ENCODE measurements at regions not wholly inside any gene's neighbourhood (a gene's known extent, or its start where the extent isn't known, plus 50 kb on each side); places are given as distances from the start of the nearest gene placed in this dataset.

DNA sequence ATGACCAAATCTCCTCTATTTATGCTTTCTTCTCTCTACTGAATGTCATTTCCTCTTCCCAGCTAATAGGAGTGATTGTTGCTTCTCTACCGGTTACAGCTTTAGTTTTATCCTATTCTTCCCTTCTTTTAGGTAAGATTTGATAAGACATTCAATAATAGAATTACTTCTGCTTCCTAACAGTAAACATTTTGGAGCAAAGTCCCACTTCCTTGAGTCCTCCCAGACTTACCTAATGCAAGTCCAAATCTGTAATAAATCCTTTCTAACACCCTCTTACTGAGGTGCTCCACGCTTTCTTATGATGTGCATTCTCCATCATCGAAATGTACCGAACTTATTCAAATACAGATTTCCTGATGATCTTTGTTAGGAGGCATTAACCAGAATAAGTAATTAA is 79.2 kb upstream of the GPM6A start:
- no peak overlapping the region for H2AFZ ChIP-seq (ENCODE audit: low read length)
- no peaks in the 10 kb centered on the region for H4K20me1 ChIP-seq (ENCODE audit: insufficient read depth, low read length)
- H3K4me1 ChIP-seq (ENCODE audit: low read length): no peaks in the 10 kb centered on the region
- no peak overlapping the region for H3K9ac ChIP-seq (ENCODE audit: low read length)
- H3K9me3 ChIP-seq (replicated peaks; ENCODE audit: insufficient read depth, low read length): no peaks in the 10 kb centered on the region
- no peak for DNase-seq
- H3F3A ChIP-seq (ENCODE audit: insufficient read depth, low read length): no peaks in the 10 kb centered on the region
- no peaks in the 10 kb centered on the region for H3K36me3 ChIP-seq (replicated peaks; ENCODE audit: insufficient read depth, low read length)
- TF ChIP-seq EZH2phosphoT487 (IDR thresholded peaks at IDR 0.05; ENCODE audit: low read length): no peak
- TF ChIP-seq, protein P1, sequence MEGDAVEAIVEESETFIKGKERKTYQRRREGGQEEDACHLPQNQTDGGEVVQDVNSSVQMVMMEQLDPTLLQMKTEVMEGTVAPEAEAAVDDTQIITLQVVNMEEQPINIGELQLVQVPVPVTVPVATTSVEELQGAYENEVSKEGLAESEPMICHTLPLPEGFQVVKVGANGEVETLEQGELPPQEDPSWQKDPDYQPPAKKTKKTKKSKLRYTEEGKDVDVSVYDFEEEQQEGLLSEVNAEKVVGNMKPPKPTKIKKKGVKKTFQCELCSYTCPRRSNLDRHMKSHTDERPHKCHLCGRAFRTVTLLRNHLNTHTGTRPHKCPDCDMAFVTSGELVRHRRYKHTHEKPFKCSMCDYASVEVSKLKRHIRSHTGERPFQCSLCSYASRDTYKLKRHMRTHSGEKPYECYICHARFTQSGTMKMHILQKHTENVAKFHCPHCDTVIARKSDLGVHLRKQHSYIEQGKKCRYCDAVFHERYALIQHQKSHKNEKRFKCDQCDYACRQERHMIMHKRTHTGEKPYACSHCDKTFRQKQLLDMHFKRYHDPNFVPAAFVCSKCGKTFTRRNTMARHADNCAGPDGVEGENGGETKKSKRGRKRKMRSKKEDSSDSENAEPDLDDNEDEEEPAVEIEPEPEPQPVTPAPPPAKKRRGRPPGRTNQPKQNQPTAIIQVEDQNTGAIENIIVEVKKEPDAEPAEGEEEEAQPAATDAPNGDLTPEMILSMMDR (IDR thresholded peaks at IDR 0.05; ENCODE audit: low read length): no peak
- TF ChIP-seq EZH2 (optimal IDR thresholded peaks at IDR 0.05; ENCODE audit: low read depth, low read length): no peak
- H3K4me2 ChIP-seq (ENCODE audit: low read depth, low read length): no peak overlapping the region
- H3K4me3 ChIP-seq (ENCODE audit: low read length): no peak overlapping the region
- H3K27me3 ChIP-seq (replicated peaks; ENCODE audit: insufficient read depth, low read length): no peaks in the 10 kb centered on the region
- no peaks in the 10 kb centered on the region for H3K9me2 ChIP-seq (replicated peaks; ENCODE audit: insufficient read depth, low read length)
- H3K27ac ChIP-seq (ENCODE audit: low read length): no peak overlapping the region
- H3K79me2 ChIP-seq (ENCODE audit: low read length): no peaks in the 10 kb centered on the region

DNA sequence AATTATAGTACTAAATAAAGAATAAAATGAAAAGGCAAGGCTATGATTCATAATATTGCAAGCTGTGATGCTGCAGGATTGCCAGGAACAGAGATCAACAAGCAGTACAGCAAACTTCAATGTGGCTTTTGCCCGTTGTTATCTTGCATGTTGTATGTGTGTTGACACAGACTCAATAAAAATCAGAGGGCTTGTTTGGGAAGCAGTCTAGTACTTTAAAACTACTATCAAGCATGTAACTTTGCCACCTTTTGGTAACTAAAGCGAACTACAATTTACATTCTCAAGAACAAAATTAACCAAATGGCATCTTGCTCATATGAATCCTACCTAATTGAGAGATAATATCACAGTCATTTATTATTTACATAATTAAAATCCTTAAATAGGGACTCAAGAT is 79.8 kb upstream of the GPM6A start:
- Histone ChIP-seq H3K9me2 (replicated peaks; ENCODE audit: insufficient read depth, low read length) (no peaks in the 10 kb centered on the region), H3K27me3 (replicated peaks; ENCODE audit: insufficient read depth, low read length) (no peaks in the 10 kb centered on the region), H4K20me1 (ENCODE audit: insufficient read depth, low read length) (no peaks in the 10 kb centered on the region), H2AFZ (ENCODE audit: low read length) (no peak overlapping the region), H3K4me2 (ENCODE audit: low read depth, low read length) (no peak overlapping the region), H3K4me1 (ENCODE audit: low read length) (no peaks in the 10 kb centered on the region), H3K79me2 (ENCODE audit: low read length) (no peaks in the 10 kb centered on the region), H3K36me3 (replicated peaks; ENCODE audit: insufficient read depth, low read length) (no peaks in the 10 kb centered on the region), H3K4me3 (ENCODE audit: low read length) (no peak overlapping the region), H3K9me3 (replicated peaks; ENCODE audit: insufficient read depth, low read length) (no peaks in the 10 kb centered on the region), H3K9ac (ENCODE audit: low read length) (no peak overlapping the region), H3K27ac (ENCODE audit: low read length) (no peak overlapping the region), H3F3A (ENCODE audit: insufficient read depth, low read length) (no peaks in the 10 kb centered on the region)
- TF ChIP-seq EZH2 (optimal IDR thresholded peaks at IDR 0.05; ENCODE audit: low read depth, low read length): no peak
- TF ChIP-seq, protein P1 (IDR thresholded peaks at IDR 0.05; ENCODE audit: low read length): peak; percentile 37
- DNase-seq: peak; percentile 53

DNA sequence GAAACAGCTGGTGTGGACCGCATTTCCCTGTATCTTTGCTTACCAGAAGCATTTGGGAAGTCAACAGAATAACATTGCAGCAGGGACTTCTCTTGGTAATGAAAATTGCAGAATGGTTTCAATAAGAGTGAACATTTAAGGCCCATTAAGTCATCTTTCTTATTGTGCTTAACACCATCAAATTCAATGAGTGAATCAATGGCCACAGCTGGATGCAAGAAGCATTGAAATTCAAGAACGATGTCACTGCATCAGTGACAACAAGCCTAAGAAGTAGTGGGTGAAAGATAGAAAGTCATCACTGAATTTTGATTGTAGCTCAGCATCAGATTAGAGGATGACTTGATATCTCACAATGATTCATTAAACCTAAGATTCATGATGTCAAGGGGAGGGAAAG is 93.9 kb upstream of the GPM6A start:
- H3K4me3 ChIP-seq (ENCODE audit: low read length): no peak overlapping the region
- H3K4me1 ChIP-seq (ENCODE audit: low read length): no peaks in the 10 kb centered on the region
- DNase-seq: no peak
- no peaks in the 10 kb centered on the region for H3K79me2 ChIP-seq (ENCODE audit: low read length)
- no peaks in the 10 kb centered on the region for H4K20me1 ChIP-seq (ENCODE audit: insufficient read depth, low read length)
- TF ChIP-seq EZH2 (optimal IDR thresholded peaks at IDR 0.05; ENCODE audit: low read depth, low read length): no peak
- no peak for TF ChIP-seq EZH2phosphoT487 (IDR thresholded peaks at IDR 0.05; ENCODE audit: low read length)
- TF ChIP-seq, protein P1 (IDR thresholded peaks at IDR 0.05; ENCODE audit: low read length): no peak
- no peaks in the 10 kb centered on the region for H3K36me3 ChIP-seq (replicated peaks; ENCODE audit: insufficient read depth, low read length)
- H3F3A ChIP-seq (ENCODE audit: insufficient read depth, low read length): no peaks in the 10 kb centered on the region
- no peaks in the 10 kb centered on the region for H3K27me3 ChIP-seq (replicated peaks; ENCODE audit: insufficient read depth, low read length)
- no peak overlapping the region for H3K9ac ChIP-seq (ENCODE audit: low read length)
- H3K9me2 ChIP-seq (replicated peaks; ENCODE audit: insufficient read depth, low read length): no peaks in the 10 kb centered on the region
- no peak overlapping the region for H2AFZ ChIP-seq (ENCODE audit: low read length)
- no peaks in the 10 kb centered on the region for H3K9me3 ChIP-seq (replicated peaks; ENCODE audit: insufficient read depth, low read length)
- no peak overlapping the region for H3K4me2 ChIP-seq (ENCODE audit: low read depth, low read length)
- H3K27ac ChIP-seq (ENCODE audit: low read length): no peak overlapping the region

Data from MM.1S (cell line).